ENCODE measurements at regions not wholly inside any gene's neighbourhood (a gene's known extent, or its start where the extent isn't known, plus 50 kb on each side); places are given as distances from the start of the nearest gene placed in this dataset.

- Histone ChIP-seq H3K79me1 (ENCODE audit: insufficient read depth, low read depth, low read length, poor library complexity, severe bottlenecking) (no peaks in the 10 kb centered on the region), H4K5ac (ENCODE audit: insufficient read length, low read depth, low read length) (no peak overlapping the region), H2AK5ac (ENCODE audit: insufficient read length, low read length) (no peak overlapping the region), H3K79me2 (ENCODE audit: insufficient read depth, low read length) (no peaks in the 10 kb centered on the region), H2BK5ac (ENCODE audit: insufficient read length, low read length) (no peak overlapping the region), H3K23me2 (ENCODE audit: insufficient read length, low read depth, low read length, poor library complexity, severe bottlenecking) (no peaks in the 10 kb centered on the region), H3K18ac (ENCODE audit: insufficient read length, low read depth, low read length) (no peak overlapping the region), H4K91ac (ENCODE audit: insufficient read length, low read depth, low read length) (no peak overlapping the region), H3K9ac (ENCODE audit: extremely low read depth, insufficient read length, low read length) (no peak overlapping the region), H2BK15ac (ENCODE audit: low read depth, low read length) (no peak overlapping the region), H2BK12ac (ENCODE audit: insufficient read length, low read depth, low read length) (no peak overlapping the region), H3K23ac (ENCODE audit: insufficient read length, low read depth, low read length) (no peak overlapping the region), H3K27me3 (ENCODE audit: insufficient read depth, low read length) (no peaks in the 10 kb centered on the region), H3K4me1 (ENCODE audit: insufficient read depth, low read length) (no peaks in the 10 kb centered on the region), H3K4ac (ENCODE audit: low read depth, low read length) (no peak overlapping the region), H3K27ac (ENCODE audit: insufficient read length, low read depth, low read length) (no peak overlapping the region), H2AFZ (ENCODE audit: low read length) (no peak overlapping the region), H4K8ac (replicated peaks; ENCODE audit: insufficient read length, low read depth, low read length) (no peak overlapping the region), H2BK20ac (ENCODE audit: low read depth, low read length, poor library complexity, severe bottlenecking) (no peak overlapping the region), H3K56ac (ENCODE audit: insufficient read length, low read depth, low read length) (no peak overlapping the region), H4K20me1 (ENCODE audit: control insufficient read depth, insufficient read depth, insufficient read length) (no peaks in the 10 kb centered on the region), H3K14ac (ENCODE audit: insufficient read depth, low read length) (no peak overlapping the region), H3K4me2 (ENCODE audit: insufficient read depth, insufficient read length, low read length) (no peak overlapping the region), H3T11ph (ENCODE audit: low read length) (no peak overlapping the region), H3K9me3 (ENCODE audit: control insufficient read depth, low read depth, low read length) (no peaks in the 10 kb centered on the region), H2BK120ac (ENCODE audit: low read depth, low read length, poor library complexity, severe bottlenecking) (no peak overlapping the region)
- no peak overlapping the region for H3K4me3 Mint-ChIP-seq
- no peaks in the 10 kb centered on the region for H3K9me3 Mint-ChIP-seq
- no peak for DNase-seq
- H3K27me3 Mint-ChIP-seq (ENCODE audit: low read depth): peaks cover 6% of the 10 kb centered on the region
- no peak overlapping the region for H3K27ac Mint-ChIP-seq
- no peak for TF ChIP-seq CTCF (conservative IDR thresholded peaks at IDR 0.05)
- WGBS (ENCODE audit: extremely low coverage, insufficient read length, low lambda C conversion rate): no CpG with 5 or more reads among the region's 2 CpGs
- peaks cover 0 to 1% (median 0%) of the 10 kb centered on the region in 3 experiments; a peak in 1 of 7 replicates for H3K36me3 Mint-ChIP-seq (ENCODE audit: insufficient read depth in 1 of 3, low read depth in 3 of 3)
- peaks cover 11 to 16% of the 10 kb centered on the region in 2 experiments for H3K4me1 Mint-ChIP-seq
These were observed 539.6 kb upstream of the SLITRK5 start for GRCh38 chr13:87131611-87132010.

Measured in H9 (cell line).